IMR-90 (cell line): ENCODE measurements at regions not wholly inside any gene's neighbourhood (a gene's known extent, or its start where the extent isn't known, plus 50 kb on each side); places are given as distances from the start of the nearest gene placed in this dataset.

Source experiments
- ATAC-seq: fragments of 200-7000 bp; cut with Tn5 transposase; 2 replicates; pipeline ENCODE4 v1.9.1; 2020; ENCODE audit warnings: low read depth, mild to moderate bottlenecking, moderate library complexity
- BruUV-seq: library from RNA; stranded (reverse); fragments of 400-500 nt; replicated peaks from 2 replicates; lab custom pipeline; 2021; lab: Mats Ljungman, UMichigan
- CTCF ChIA-PET: fragments of 300-600 bp; formaldehyde crosslinking; extraction: SDS; loops from one replicate; lab custom pipeline; 2021; ENCODE audit warnings: antibody characterized with exemption; lab: Yijun Ruan, JAX
- POLR2A ChIA-PET: fragments of 300-600 bp; sonication (Branson Sonifier 250); formaldehyde crosslinking; loops from one replicate; lab custom pipeline; 2022; ENCODE audit warnings: antibody characterized with exemption; ENCODE audit not compliant: unreplicated experiment; lab: Charles Lee
- DNase-seq: peaks from one replicate; pipeline ENCODE4 v3.0.0; 2013
- H2AFZ ChIP-seq: replicated peaks from 2 replicates; pipeline ENCODE3; 2013; ENCODE audit warnings: low read length, mild to moderate bottlenecking; ENCODE audit not compliant: poor library complexity
- H2AK5ac ChIP-seq: 2 replicates; pipeline ENCODE4 v1.6.1; 2013; ENCODE audit warnings: low read depth, low read length, inconsistent platforms
- H2AK9ac ChIP-seq: replicated peaks from 2 replicates; pipeline ENCODE3; 2013; ENCODE audit warnings: mild to moderate bottlenecking, low read depth, low read length, moderate library complexity; ENCODE audit not compliant: poor library complexity
- H2BK120ac ChIP-seq: 2 replicates; pipeline ENCODE4 v1.6.1; 2013; ENCODE audit warnings: low read depth, low read length, inconsistent platforms
- H2BK15ac ChIP-seq: 3 replicates; pipeline ENCODE4 v1.6.1; 2013; ENCODE audit warnings: low read depth, low read length, inconsistent platforms
- H2BK20ac ChIP-seq: 2 replicates; pipeline ENCODE4 v1.6.1; 2013; ENCODE audit warnings: low read depth, mild to moderate bottlenecking, inconsistent platforms, low read length, moderate library complexity
- H2BK5ac ChIP-seq: 2 replicates; pipeline ENCODE4 v1.6.1; 2013; ENCODE audit warnings: mild to moderate bottlenecking, low read depth, low read length, inconsistent platforms; ENCODE audit not compliant: poor library complexity, severe bottlenecking
- H3K14ac ChIP-seq: replicated peaks from 2 replicates; pipeline ENCODE4 v1.6.1; 2013; ENCODE audit warnings: low read depth, low read length, inconsistent platforms
- H3K18ac ChIP-seq: 2 replicates; pipeline ENCODE4 v1.6.1; 2013; ENCODE audit warnings: low read depth, low read length, control low read depth
- H3K23ac ChIP-seq: 2 replicates; pipeline ENCODE4 v1.6.1; 2013; ENCODE audit warnings: low read depth, low read length, inconsistent platforms
- H3K27ac ChIP-seq: 2 replicates; pipeline ENCODE4 v1.5.1; 2013; ENCODE audit warnings: mild to moderate bottlenecking, control low read depth, low read length; ENCODE audit not compliant: insufficient read depth
- H3K27me3 ChIP-seq: 2 replicates; pipeline ENCODE4 v1.6.1; 2013; ENCODE audit warnings: low read length; ENCODE audit not compliant: control insufficient read depth, insufficient read depth
- H3K36me3 ChIP-seq: 2 replicates; pipeline ENCODE4 v1.6.1; 2013; ENCODE audit warnings: low read length, mixed read lengths; ENCODE audit not compliant: control insufficient read depth, insufficient read depth
- H3K4ac ChIP-seq: 2 replicates; pipeline ENCODE4 v1.6.1; 2013; ENCODE audit warnings: low read depth, low read length, inconsistent platforms
- H3K4me1 ChIP-seq: 2 replicates; pipeline ENCODE4 v1.6.1; 2013; ENCODE audit warnings: low read length, mixed read lengths; ENCODE audit not compliant: control insufficient read depth, insufficient read depth
- H3K4me2 ChIP-seq: 2 replicates; pipeline ENCODE4 v1.6.1; 2013; ENCODE audit warnings: low read depth, mild to moderate bottlenecking, control low read depth, low read length, moderate library complexity
- H3K4me3 ChIP-seq: 2 replicates; pipeline ENCODE4 v1.5.1; 2013; ENCODE audit warnings: low read depth, mild to moderate bottlenecking, control low read depth, low read length, moderate library complexity; ENCODE audit not compliant: insufficient read depth
- H3K56ac ChIP-seq: 2 replicates; pipeline ENCODE4 v1.6.1; 2013; ENCODE audit warnings: low read length, inconsistent platforms; ENCODE audit not compliant: insufficient read depth; ENCODE audit errors: extremely low read depth
- H3K79me1 ChIP-seq, 2 experiments: 2 replicates each; pipeline ENCODE4 v1.6.1; 2013; ENCODE audit warnings: low read length in 2 of 2, inconsistent platforms in 1 of 2, low read depth in 1 of 2
- H3K9ac ChIP-seq: 2 replicates; pipeline ENCODE4 v1.6.1; 2013; ENCODE audit warnings: low read depth, low read length, control low read depth
- H3K9me1 ChIP-seq: 2 replicates; pipeline ENCODE4 v1.6.1; 2013; ENCODE audit warnings: low read length, inconsistent platforms; ENCODE audit not compliant: insufficient read depth
- H3K9me3 ChIP-seq: 2 replicates; pipeline ENCODE4 v1.6.1; 2013; ENCODE audit warnings: low read length; ENCODE audit not compliant: control insufficient read depth, insufficient read depth
- H4K20me1 ChIP-seq: 2 replicates; pipeline ENCODE4 v1.6.1; 2013; ENCODE audit warnings: low read length, inconsistent platforms; ENCODE audit not compliant: insufficient read depth
- H4K5ac ChIP-seq: 2 replicates; pipeline ENCODE4 v1.6.1; 2013; ENCODE audit warnings: mild to moderate bottlenecking, low read depth, low read length, control low read depth
- H4K8ac ChIP-seq, 2 experiments: 2 replicates each; pipeline ENCODE4 v1.6.1; 2013; ENCODE audit warnings: low read depth in 2 of 2, low read length in 2 of 2, control low read depth in 1 of 2, inconsistent platforms in 1 of 2
- H4K91ac ChIP-seq: 2 replicates; pipeline ENCODE4 v1.6.1; 2013; ENCODE audit warnings: low read depth, low read length, inconsistent platforms; ENCODE audit not compliant: insufficient read depth
- CTCF ChIP-seq: conservative IDR thresholded peaks from 2 replicates; pipeline ENCODE4 v1.5.1; 2012; ENCODE audit warnings: mild to moderate bottlenecking, low read depth, low read length, improper control_type of control experiment
- ELK1 ChIP-seq: fragments of 150-350 bp; IDR thresholded peaks from 2 replicates; pipeline ENCODE4 v1.6.1; 2016; ENCODE audit warnings: low read depth, mild to moderate bottlenecking, low read length, moderate library complexity, borderline replicate concordance
- FOS ChIP-seq: fragments of 150-350 bp; IDR thresholded peaks from 2 replicates; pipeline ENCODE4 v1.6.1; 2016; ENCODE audit warnings: low read depth, low read length
- MXI1 ChIP-seq: IDR thresholded peaks from 2 replicates; pipeline ENCODE4 v1.6.1; 2012; ENCODE audit warnings: low read depth, mild to moderate bottlenecking, low read length, moderate library complexity, borderline replicate concordance
- POLR2A ChIP-seq: IDR thresholded peaks from 2 replicates; pipeline ENCODE4 v1.6.1; 2012; ENCODE audit warnings: mild to moderate bottlenecking, low read depth, low read length
- USF2 ChIP-seq: fragments of 150-350 bp; IDR thresholded peaks from 2 replicates; pipeline ENCODE4 v1.6.1; 2017; ENCODE audit warnings: mild to moderate bottlenecking, antibody characterized with exemption, low read length, low read depth
- WGBS, 2 experiments: methylation state at CpG; one replicate each; pipeline versions ENCODE4 v1.1.5 to v1.1.7; 2013; ENCODE audit warnings: missing lambda C conversion rate in 2 of 2; ENCODE audit not compliant: insufficient read length in 1 of 2; ENCODE audit errors: extremely low coverage in 2 of 2; 5-methylcytosine and 5-hydroxymethylcytosine counted together
- dilution Hi-C: fragments of 300-500 bp; cut with HindIII; formaldehyde crosslinking; loops from one replicate; pipeline ENCODE4 v1.14.3; 2018; ENCODE audit warnings: low sequenced_read_pairs; ENCODE audit not compliant: unreplicated experiment
- in situ Hi-C: fragments of 300-500 bp; cut with MboI; formaldehyde crosslinking; loops from 3 replicates; pipeline ENCODE4 v1.14.3; 2019; ENCODE audit warnings: low sequenced_read_pairs, inconsistent platforms, mixed read lengths
- intact Hi-C: fragments of 100-400 bp; cut with micrococcal nuclease; formaldehyde crosslinking; loops from 2 replicates; pipeline ENCODE4 v1.10.0; 2022

- Histone ChIP-seq H4K20me1 (no peaks in the 10 kb centered on the region), H4K91ac (no peak overlapping the region), H2BK15ac (no peak overlapping the region), H3K9me1 (no peaks in the 10 kb centered on the region), H2BK120ac (no peak overlapping the region), H3K79me1 (no peaks in the 10 kb centered on the region), H3K36me3 (no peaks in the 10 kb centered on the region), H2AK9ac (no peak overlapping the region), H3K9me3 (no peaks in the 10 kb centered on the region), H3K23ac (no peak overlapping the region), H3K18ac (no peak overlapping the region), H2BK5ac (no peak overlapping the region), H4K8ac (no peak overlapping the region), H3K14ac (no peak overlapping the region), H3K27ac (no peak overlapping the region), H2AFZ (no peak overlapping the region), H3K4me3 (no peak overlapping the region), H3K56ac (no peak overlapping the region), H3K27me3 (peaks cover 43% of the 10 kb centered on the region), H2BK20ac (no peak overlapping the region), H3K4ac (no peak overlapping the region), H4K5ac (no peak overlapping the region), H3K9ac (no peak overlapping the region), H2AK5ac (no peak overlapping the region), H3K4me1 (peaks cover 7% of the 10 kb centered on the region), H3K4me2 (no peak overlapping the region)
- POLR2A ChIA-PET: no interaction called here
- in situ Hi-C loops: no loop called here
- DNase-seq: no peak
- TF ChIP-seq POLR2A (no peak), USF2 (0 out of 2 replicates have a peak, but pooled peaks have one; percentile 6), MXI1 (no peak), CTCF (no peak), FOS (no peak), ELK1 (no peak)
- no TSS peak for BruUV-seq
- dilution Hi-C loops: no loop called here
- intact Hi-C loops: no loop called here
- CTCF ChIA-PET: interaction anchor here (0.9 kb wide), 1 partner anchor 363 kb away, joined by 4 read pairs; no protein-coding TSS in a partner anchor
- 66% methylated on average over 3 of the region's 5 CpGs; no CpG with 5 or more reads in 1 of the 2 experiments for WGBS, 2 experiments
- no peak for ATAC-seq
These were observed 74.1 kb upstream of the CASZ1 start for GRCh38 chr1:10870493-10871096.
